Renal pelvis (tissue), 1 donor: ENCODE measurements at regions not wholly inside any gene's neighbourhood (a gene's known extent, or its start where the extent isn't known, plus 50 kb on each side); places are given as distances from the start of the nearest gene placed in this dataset.

Experiments used
- DNase-seq: peaks from one replicate; pipeline ENCODE4 v3.0.0-alpha.2; 2013

DNA sequence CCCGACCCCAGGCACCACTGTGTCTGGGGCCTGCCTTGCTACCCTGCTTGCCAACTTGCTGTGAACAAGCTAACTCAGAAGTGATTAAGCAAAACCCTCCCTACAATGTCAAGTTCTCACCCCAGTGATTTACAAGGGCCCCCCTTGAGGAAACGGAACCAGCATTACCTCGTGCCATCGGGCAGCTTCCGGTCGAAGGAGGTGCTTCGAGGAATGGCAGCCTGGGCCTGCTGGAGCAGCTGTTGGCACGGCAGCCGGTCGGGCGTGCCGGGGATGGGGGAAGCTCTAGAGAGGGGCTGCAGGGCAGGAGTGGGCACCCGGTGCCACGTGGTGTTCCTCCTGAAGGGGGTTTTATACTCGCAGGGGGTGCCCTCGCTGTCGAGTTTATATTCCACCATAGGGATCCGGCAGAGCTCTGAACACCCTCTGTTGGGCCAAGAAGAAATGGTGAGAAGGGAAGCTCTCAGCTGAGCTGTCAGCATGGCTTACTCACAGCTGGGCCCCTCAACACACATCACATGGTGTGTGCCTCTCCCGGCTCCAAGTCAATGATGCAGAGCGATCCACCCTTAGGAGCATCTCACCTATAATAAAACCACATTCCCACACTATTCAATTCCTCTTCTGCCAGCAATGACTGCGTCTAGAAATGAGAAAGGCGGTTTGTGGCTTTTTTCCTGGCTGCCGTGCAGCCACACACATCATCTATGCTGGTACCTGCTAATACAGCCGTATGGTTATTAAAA, 184.4 kb downstream of the SIPA1L2 start:
- no peak for DNase-seq

DNA sequence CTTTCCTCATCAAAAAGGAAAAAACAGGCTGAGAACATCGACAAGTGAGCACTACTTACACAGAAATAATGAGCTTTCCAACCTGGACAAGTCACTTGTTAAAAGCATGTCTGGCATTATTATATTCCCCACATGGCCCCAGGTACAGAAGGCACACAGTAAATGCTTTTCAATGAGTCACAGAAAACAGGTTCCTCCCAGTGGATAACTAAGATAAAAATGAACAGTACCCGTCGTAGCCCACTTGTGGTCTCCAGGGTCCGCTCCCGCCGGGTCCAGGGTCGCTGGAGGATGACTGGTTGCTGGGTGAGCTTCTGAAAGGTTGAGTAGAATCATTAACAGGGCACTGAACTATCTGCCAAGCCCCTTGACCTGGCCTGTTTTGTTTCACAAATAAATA, 186.6 kb downstream of the SIPA1L2 start:
- DNase-seq, result no peak

DNA sequence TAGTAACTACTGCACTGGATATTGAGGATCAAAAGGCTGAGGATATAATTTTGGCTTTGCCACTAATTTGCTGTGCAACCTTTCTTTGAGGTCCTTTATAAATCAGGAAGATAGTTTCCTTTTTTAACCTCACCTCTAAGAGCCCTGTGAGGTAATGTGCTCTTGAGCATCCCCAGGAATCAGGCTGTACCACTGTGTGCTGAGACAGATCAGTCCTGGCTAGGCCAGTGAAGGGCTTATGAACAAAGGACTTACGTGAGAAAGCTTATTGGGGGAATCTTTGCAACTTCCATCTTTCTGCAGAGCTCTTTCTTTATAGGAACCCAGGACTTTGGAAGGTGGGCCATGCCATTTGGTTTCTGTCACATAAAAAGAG, 188.9 kb downstream of the SIPA1L2 start:
- no peak for DNase-seq

DNA sequence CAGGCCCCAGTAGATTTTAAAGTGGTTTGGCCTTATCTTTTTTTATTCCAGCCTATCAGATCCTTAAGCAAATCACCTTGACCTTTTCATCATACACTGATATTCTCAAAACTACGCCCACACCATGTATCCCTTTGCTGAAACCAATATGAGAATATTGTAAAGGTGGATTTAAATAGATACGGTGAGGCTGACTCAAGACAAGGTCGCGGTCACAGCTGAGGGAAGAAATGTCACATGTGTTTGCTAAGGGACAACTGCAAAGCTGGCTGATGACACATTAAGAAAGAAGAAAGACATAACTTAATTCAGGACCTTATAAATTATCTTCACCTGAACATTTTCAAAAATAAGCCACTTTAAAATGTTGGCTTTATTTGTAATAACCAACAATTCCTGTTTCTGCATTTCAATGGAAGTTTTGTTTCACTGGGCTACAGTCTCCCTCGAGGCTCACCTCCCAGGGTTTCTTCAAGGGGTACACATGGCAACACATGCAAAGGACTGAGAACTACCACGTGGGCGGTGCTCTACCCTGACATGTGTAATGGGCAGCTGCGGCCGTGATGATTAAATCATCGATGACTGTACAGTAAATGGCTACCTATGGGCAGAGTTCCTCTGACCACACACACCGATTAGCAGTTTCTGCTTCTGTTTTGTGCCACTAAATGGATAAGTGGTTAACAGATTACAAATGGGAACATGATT, 189.5 kb downstream of the SIPA1L2 start:
- no peak for DNase-seq

DNA sequence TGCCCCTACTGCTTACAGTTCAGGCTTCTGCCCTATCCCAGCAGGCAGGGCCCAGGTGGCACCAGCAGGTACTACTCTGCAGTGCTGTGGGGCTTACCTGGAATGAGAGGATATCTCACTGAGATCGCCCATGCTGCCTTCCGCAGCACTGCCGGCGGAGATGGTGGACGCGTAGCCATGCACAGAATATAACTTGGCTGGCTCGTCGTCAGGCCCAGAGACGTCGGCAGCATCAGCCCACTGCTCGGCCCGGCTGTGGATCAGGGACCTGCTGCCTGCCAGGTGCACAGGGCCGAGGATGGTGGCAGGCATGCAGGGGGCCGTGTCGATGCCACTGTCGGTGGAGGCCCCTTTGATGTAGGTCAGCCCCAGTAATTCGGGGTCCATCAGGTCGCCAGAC, 190.9 kb downstream of the SIPA1L2 start:
- DNase-seq, result no peak

DNA sequence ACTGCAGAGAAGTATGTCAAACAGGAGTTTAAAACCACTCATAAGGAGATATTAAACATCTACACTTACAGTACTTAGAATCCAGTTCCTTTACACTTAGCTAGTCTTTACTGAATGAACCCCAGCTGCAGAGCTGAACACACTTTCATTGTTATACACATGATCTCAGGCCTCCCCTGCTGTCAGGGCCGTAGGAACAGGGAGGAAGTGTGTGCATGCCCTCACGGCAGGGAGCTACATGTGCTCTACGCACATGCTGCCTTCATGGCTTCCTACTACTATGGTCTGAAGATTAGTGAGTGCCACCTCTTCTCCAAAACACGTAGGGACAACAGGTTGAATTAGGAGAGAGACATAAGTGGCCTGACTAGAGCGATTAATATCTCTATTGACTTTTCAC, 191.5 kb downstream of the SIPA1L2 start:
- no peak for DNase-seq

DNA sequence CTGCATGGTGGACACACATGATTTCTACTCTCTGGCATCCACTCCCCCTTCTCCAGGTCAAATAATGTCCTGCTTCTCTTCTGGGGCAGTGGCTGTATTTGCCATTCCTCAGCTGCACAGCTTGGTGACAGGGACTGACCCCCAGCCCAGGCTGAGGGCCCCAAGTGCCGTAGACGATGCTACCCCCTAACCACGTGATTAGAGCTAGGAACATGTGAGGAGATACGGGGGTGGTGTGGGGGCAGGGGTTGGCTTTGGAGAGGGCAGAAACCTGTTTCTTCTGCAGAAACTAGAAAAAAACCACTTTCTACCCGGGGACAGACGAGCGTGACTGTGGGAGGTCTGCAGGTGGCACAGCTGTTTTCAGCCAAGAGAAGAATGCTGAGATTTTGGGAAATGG, 192.4 kb downstream of the SIPA1L2 start:
- DNase-seq, result no peak

DNA sequence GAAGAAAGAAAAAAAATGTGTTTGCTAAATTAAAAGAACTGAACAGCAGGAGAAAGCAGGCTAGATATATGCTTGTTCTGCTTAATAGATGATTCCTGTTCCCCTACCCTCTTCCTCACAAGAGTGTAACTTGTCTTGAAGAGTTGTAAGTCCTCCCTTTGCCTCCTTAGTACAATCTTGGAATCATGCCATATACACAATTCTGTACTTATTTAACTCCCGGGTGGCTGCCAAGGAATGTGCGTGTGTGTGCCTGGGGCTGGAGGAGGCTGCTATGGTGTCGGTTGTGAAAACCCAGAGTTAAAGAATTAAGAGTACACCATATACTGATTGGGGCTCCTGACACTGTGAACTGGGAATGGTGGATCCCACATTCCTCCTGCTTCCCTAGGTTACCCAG, 194.2 kb downstream of the SIPA1L2 start:
- no peak for DNase-seq

DNA sequence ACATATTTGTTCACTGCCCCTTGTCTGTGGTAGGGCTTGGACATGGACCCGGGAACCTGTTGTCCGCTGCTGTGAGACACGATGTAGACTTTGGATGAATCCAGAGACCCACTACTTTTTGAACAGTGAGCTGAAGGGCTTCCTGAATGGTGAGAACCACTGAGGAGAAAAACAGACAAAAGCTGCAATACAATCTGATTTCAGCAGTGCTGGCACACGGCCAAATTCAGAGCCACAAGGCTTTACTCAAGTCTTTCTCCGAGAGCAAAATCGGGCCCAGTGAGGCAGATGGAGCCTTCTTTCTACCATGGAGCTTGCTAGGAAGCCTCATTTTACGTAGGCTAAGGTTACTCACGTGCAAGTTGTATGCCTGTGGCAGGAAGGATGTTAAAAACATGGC, 197.6 kb downstream of the SIPA1L2 start:
- no peak for DNase-seq

DNA sequence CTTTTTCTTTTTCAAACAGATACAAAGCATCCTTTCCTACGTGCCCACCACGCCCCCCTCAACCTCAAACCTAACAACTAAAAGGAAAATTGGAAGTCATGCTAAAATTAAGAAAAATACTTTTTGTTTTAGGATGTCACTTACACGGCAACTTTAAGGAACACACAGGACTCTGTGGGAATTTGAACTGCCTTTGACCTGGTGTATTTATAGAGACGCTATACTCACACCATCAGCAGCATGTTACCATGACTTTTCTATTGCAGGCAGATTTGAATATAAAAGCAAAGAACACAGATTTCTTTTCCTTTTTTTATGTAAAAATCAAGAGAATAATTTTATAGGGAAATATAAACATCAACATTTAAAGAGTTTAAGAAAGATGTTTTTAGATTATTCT, 198.2 kb downstream of the SIPA1L2 start:
- DNase-seq, result no peak

DNA sequence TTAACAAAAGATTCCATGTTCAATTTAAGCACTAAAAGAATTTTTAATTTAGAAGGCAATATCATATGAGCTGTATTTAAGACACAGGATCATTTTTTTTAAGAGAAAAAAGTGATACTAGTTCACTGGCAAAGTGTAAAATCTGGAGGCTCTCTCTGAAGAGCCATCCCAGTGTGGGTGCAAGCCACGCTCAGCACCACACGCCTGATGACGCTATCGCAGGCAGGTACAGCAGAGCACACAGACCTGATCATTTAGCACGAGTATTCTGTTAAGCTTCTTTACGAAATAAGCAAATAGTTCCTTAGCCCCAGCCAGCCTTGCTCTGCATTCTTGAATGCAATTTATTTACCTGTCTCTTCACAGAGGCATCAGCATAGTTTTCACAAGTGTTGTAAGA, 198.6 kb downstream of the SIPA1L2 start:
- DNase-seq, result no peak

DNA sequence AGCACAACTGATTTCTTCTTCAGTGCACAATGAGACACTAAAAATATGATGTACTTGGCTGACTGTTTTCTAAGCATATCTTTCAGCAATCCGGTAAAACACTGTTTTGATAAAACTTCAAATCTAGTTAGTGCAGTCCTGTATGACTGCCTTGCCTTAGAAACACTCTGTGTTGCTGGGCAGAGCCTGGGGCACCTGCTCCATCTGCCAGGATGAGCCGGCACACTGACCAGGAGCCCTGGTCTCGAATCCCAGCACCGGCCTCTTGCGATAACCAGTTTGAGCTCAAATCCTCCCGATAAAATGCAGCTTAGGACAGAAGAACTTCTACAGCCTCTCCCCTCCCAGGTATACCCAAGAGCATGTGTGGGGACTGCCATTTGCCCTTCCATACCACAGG, 199.5 kb downstream of the SIPA1L2 start:
- no peak for DNase-seq

DNA sequence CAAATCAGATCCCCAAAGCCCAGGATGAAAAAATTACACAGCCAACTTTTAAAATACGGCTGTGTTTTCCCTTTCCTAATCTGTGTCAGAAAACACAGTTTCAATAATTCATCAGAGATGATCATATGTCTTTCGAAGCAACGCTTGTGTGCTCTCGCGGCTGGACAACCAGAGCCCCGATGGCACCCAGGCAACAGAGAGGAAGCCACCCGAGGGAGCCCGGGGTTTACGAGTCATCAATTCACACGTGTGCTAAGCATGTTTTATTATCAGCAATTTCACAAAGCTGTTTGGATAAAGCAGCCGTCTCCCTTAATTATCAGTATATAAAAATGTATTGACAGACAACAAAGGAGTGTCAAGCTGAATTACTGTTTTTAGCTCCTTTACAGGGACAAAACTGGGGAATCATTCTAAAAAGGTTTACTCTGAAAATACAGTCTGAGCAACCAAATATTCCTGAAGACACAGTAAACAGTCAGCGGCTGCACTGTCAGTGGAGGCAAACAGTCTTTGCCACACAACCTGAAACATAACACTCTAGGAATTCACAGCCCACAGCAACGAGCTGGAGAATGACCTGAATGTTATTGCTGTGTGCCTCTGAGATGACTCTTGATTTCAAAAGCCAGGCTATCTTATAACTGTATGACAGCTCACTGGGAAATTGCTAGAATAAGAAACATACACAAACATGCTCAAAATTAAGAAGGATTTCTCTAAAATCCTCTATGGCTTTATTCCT, 201.0 kb downstream of the SIPA1L2 start:
- no peak for DNase-seq

DNA sequence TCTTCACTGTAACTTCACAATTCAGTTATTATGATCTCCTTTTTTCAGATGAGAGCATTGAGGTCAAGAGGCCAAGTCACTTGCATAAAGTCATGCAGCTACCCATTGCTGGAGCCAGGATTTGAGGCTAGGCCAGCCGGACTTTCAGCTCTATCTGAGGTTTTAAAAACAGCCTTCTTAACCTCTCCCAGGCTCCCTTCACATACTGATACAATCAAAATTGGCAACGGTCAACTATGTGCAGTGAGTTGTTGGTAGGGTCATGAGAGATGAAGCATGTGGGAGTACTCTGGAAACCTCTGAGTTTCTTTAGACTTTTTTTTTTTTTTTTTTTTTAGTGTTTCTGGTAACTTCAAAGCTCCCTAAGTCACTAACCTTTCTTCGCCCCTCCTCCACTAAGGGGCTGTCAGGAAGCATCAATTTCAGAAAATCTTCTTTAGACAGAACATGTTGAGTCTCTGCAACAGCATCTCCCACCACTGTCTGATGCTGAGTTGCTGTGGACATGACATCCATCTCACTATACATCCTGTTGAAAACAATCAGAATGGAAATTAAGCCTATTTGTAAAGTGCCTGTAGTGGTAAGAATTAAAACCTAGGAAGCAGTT, 201.8 kb downstream of the SIPA1L2 start:
- DNase-seq, result no peak

DNA sequence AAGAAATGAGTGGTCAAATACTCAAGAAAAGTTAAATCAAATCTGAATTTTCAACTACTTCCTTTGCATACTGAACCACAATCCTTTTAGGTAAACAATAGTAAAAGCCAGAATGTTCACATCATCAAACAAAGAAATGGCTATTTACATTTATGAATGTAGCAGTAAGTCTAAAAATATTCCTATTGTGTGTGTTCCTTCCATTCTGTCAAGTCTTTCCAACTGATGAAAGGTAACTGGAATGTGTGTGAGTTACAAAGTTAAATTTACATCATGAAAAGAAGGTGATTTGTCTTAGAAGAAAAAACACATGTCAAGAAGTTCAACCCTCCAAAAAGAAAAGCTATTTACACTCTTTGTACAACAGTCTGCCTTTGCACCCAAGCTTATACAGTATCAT, 203.1 kb downstream of the SIPA1L2 start:
- no peak for DNase-seq

DNA sequence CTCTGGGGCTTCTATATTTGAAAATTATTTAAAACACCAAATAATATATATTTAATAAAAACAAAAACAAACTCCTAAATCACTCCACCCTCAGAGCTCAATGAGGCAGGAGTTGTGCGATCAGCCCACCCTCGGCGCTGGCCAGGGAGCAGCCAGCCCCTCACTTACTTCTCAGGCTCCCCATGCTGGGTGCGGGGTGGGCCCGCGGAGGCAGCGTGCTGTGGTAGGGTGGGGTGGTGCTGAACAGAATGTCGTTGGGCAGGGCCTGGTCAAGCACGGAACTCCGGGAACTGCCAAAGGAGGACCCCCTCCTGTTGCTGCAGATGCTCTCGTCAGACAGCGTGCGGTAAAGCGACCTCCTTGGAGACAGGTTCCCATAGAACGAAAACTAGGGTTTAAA, 204.5 kb downstream of the SIPA1L2 start:
- DNase-seq, result no peak

DNA sequence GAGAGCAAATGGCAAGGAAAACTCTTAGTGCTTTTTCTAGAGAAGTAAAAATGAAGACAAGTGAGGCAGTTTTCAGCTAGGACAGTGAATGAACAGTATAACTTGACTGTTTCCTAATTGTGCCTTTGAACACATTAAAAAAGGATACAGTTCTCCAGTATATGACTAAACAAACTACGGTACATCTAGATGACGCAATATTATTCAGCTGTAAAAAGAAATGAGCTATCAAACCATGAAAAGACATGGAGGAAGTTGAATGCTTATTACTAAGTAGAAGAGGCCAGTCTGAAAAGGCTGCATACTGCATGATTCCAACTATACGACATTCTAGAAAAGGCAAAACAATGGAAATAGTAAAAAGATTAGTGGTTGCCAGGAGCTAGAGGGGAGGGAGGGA, 206.3 kb downstream of the SIPA1L2 start:
- no peak for DNase-seq

DNA sequence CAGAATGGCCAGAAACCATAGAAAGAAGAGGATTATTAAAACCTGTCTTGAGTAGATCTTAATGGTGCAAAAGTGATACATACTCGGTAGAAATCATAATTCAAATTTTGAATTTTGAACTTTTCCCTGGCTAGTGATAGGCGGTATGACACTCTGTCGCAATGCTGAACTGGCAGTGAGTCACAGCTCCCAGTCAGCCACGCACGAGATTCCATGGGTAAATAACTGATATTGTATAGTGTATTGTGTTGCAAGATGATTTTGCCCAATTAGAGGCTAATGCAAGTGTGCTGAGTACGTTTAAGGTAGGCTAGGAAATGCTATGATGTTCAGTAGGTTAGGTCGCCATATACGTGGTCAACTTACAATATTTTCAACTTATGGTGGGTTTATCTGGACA, 207.0 kb downstream of the SIPA1L2 start:
- DNase-seq, result no peak

DNA sequence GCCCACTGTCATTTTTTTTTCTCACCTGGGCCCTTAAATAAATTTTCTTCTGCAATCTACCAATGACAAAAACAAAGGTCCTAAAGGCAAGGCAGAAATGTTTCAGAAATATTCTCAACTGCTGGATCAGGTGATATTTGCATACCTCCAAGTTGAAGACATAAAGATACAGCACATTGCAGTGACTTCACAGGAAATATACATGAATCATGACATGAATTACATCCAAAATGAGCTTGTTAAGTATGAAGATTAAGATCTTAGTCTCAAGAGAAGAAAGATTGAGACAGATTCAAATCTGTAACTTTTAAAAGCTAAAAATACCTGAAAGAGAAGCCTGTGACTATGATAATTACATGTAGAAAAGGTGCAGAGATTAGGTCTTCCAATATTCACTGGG, 207.8 kb downstream of the SIPA1L2 start:
- no peak for DNase-seq

DNA sequence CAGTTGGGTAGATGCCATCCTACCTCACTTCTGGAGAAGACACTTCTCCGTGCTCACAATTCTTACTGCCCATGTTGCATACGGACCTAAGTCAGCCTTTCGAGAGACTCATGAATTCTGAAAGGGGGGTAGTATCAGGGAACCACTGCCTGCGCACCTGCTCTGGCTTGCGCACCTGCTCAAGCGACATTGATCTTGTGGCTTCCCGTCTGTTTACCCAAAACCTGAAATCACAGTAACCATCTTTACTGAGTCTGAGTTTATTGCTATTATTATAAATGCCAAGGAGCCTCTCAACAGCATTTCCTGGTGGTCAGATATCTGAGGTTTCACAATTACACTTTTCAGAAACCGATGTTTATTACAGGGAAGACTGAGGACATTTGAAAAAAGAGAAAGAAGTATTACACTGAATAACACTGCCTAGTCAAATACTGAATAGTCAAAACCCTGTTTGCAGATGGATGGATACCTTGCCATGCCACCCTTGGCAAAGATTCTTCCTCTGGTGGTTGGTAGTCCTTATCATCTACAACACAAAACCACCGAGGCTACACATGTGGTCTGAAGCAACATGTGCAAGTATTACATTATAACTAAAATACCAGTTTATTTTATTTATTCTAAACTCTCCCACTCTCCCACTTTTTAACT, 208.7 kb downstream of the SIPA1L2 start:
- DNase-seq, result no peak

DNA sequence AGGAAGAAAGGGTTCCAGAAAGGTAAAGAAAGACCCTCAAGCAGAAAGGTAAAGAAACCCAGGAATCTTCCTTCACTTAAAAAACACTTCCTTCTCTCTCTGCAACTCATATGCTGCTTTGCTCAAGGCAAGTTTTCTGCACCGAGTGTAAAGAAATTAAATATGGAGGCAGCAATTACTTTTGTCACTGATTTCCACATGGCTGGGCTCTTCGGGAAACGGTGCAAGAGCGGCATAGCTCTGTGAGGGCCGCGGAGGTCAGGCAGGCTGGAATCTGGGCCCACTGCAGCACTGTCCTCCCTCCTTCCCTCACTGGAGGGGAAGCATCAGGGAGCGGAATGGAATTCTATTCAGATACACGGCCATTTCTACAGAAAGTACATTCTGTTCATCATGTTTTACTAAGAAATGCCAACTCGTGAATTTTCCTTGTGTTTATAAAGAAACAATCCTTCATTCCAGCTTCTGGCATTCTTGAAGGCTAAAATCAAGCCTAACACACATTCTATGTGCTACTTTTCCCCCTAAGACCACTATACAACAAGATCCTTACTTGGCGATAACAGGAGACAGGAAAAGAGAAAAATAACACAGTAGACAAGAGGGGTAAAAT, 212.2 kb downstream of the SIPA1L2 start:
- DNase-seq, result no peak
